HCT116 (cell line): ENCODE measurements at regions not wholly inside any gene's neighbourhood (a gene's known extent, or its start where the extent isn't known, plus 50 kb on each side); places are given as distances from the start of the nearest gene placed in this dataset.
A peak's percentile ranks its signal among the peaks of the same experiment; 100 is the strongest.

Source experiments
- ATAC-seq: fragments of 200-7000 bp; cut with Tn5 transposase; 2 replicates; pipeline ENCODE4 v1.9.1; 2020; ENCODE audit warnings: mild to moderate bottlenecking, moderate library complexity
- BruUV-seq: library from RNA; stranded (reverse); fragments of 400-500 nt; replicated peaks from 2 replicates; lab custom pipeline; 2021; lab: Mats Ljungman, UMichigan
- CTCF ChIA-PET: fragments of 300-600 bp; sonication (Branson Sonifier 250); formaldehyde crosslinking; loops from one replicate; lab custom pipeline; 2021; ENCODE audit warnings: antibody characterized with exemption; lab: Charles Lee
- POLR2A ChIA-PET: fragments of 300-600, 350-600 bp; sonication (Branson Sonifier 250); formaldehyde crosslinking; loops from one replicate; lab custom pipeline; 2021; ENCODE audit warnings: antibody characterized with exemption; lab: Charles Lee
- RAD21 ChIA-PET, 2 experiments: fragments of 300-600 bp; sonication (Branson Sonifier 250); formaldehyde crosslinking; loops; one replicate each; lab custom pipeline; 2023; ENCODE audit warnings: low total read pairs in 2 of 2; ENCODE audit not compliant: uncharacterized antibody in 2 of 2, unreplicated experiment in 2 of 2, low non-redundant PET in 1 of 2; lab: Charles Lee
- DNase-seq: peaks from one replicate; pipeline ENCODE4 v3.0.0-alpha.2; 2010; ENCODE audit warnings: low read depth, low spot score
- H2AFZ ChIP-seq: fragments of 200-600 bp; shearing (Covaris generic), sonication (generic); 2 replicates; pipeline ENCODE4 v1.6.1; 2017; ENCODE audit warnings: low read depth, mixed run types, mixed read lengths, antibody characterized with exemption, low read length; ENCODE audit not compliant: poor library complexity, severe bottlenecking
- H3K27ac ChIP-seq: 2 replicates; pipeline ENCODE4 v1.5.1; 2012; ENCODE audit warnings: low read depth, low read length
- H3K27me3 ChIP-seq: fragments of 200-600 bp; sonication (generic); 2 replicates; pipeline ENCODE4 v1.6.1; 2016; ENCODE audit warnings: mixed run types, low read length, mixed read lengths; ENCODE audit not compliant: insufficient read depth
- H3K36me3 ChIP-seq, 2 experiments: fragments of 200-500 bp in 1 of 2; fragments of 200-600 bp in 1 of 2; sonication (Bioruptor generic) in 1 of 2; sonication (generic) in 1 of 2; 2 replicates each; pipeline versions ENCODE4 v1.5.1 to v1.6.1; 2014 to 2016; ENCODE audit warnings: low read length in 2 of 2, inconsistent platforms in 1 of 2, mixed read lengths in 1 of 2, mixed run types in 1 of 2; ENCODE audit not compliant: insufficient read depth in 2 of 2, control insufficient read depth in 1 of 2
- H3K4me1 ChIP-seq, 2 experiments: fragments of 200-600 bp in 1 of 2; sonication (generic) in 1 of 2; 2 replicates each; pipeline versions ENCODE4 v1.5.1 to v1.6.1; 2012 to 2017; ENCODE audit warnings: low read length in 2 of 2, inconsistent platforms in 1 of 2, mild to moderate bottlenecking in 1 of 2, mixed read lengths in 1 of 2, mixed run types in 1 of 2, moderate library complexity in 1 of 2; ENCODE audit not compliant: insufficient read depth in 2 of 2, control insufficient read depth in 1 of 2
- H3K4me2 ChIP-seq: fragments of 200-600 bp; sonication (generic); 2 replicates; pipeline ENCODE4 v1.6.1; 2017; ENCODE audit warnings: mixed run types, low read length, mixed read lengths
- H3K4me3 ChIP-seq, 2 experiments: fragments of 200-600 bp in 1 of 2; sonication (generic) in 1 of 2; replicated peaks in 1 of 2; 2 replicates each; pipeline ENCODE4 v1.5.1; 2011 to 2016; ENCODE audit warnings: low read length in 2 of 2, control low read depth in 1 of 2, low read depth in 1 of 2, mild to moderate bottlenecking in 1 of 2, mixed read lengths in 1 of 2, mixed run types in 1 of 2
- H3K79me2 ChIP-seq: fragments of 200-600 bp; sonication (generic); 2 replicates; pipeline ENCODE4 v1.6.1; 2017; ENCODE audit warnings: mild to moderate bottlenecking, mixed run types, low read length, moderate library complexity, mixed read lengths; ENCODE audit not compliant: insufficient read depth
- H3K9ac ChIP-seq: fragments of 200-600 bp; sonication (generic); 2 replicates; pipeline ENCODE4 v1.6.1; 2016; ENCODE audit warnings: low read length, mixed read lengths
- H3K9me2 ChIP-seq: fragments of 200-600 bp; sonication (generic), shearing (Covaris generic); 2 replicates; pipeline ENCODE4 v1.6.1; 2017; ENCODE audit warnings: mixed run types, mild to moderate bottlenecking, moderate library complexity; ENCODE audit not compliant: insufficient read depth
- H3K9me3 ChIP-seq, 2 experiments: fragments of 200-500 bp in 1 of 2; fragments of 200-600 bp in 1 of 2; sonication (Bioruptor generic) in 1 of 2; sonication (generic) in 1 of 2; 2 replicates each; pipeline ENCODE4 v1.6.1; 2014 to 2017; ENCODE audit warnings: low read length in 2 of 2, mixed read lengths in 2 of 2, inconsistent platforms in 1 of 2, low read depth in 1 of 2, mild to moderate bottlenecking in 1 of 2, mixed run types in 1 of 2, moderate library complexity in 1 of 2; ENCODE audit not compliant: control insufficient read depth in 1 of 2, insufficient read depth in 1 of 2
- H4K20me1 ChIP-seq: fragments of 200-600 bp; sonication (generic), shearing (Covaris generic); 2 replicates; pipeline ENCODE4 v1.6.1; 2017; ENCODE audit warnings: mixed run types, mild to moderate bottlenecking, moderate library complexity; ENCODE audit not compliant: insufficient read depth
- ATF3 ChIP-seq: IDR thresholded peaks from 2 replicates; pipeline ENCODE4 v1.6.1; 2012
- CBX3 ChIP-seq: IDR thresholded peaks from 2 replicates; pipeline ENCODE4 v1.6.1; 2012; ENCODE audit warnings: low read depth
- CEBPB ChIP-seq: IDR thresholded peaks from 2 replicates; pipeline ENCODE4 v1.6.1; 2012; ENCODE audit warnings: low read depth
- EZH2phosphoT487 ChIP-seq: fragments of 200-600 bp; IDR thresholded peaks from 2 replicates; pipeline ENCODE4 v1.6.1; 2018; ENCODE audit warnings: antibody characterized with exemption, borderline replicate concordance
- JUND ChIP-seq: IDR thresholded peaks from 2 replicates; pipeline ENCODE4 v1.6.1; 2012
- MAX ChIP-seq: IDR thresholded peaks from 2 replicates; pipeline ENCODE4 v1.6.1; 2012
- POLR2AphosphoS5 ChIP-seq: IDR thresholded peaks from 2 replicates; pipeline ENCODE4 v1.6.1; 2011; ENCODE audit warnings: mild to moderate bottlenecking, low read depth, low read length, moderate library complexity
- SIN3A ChIP-seq: IDR thresholded peaks from 2 replicates; pipeline ENCODE4 v1.6.1; 2012; ENCODE audit warnings: low read depth
- YY1 ChIP-seq: IDR thresholded peaks from 2 replicates; pipeline ENCODE4 v1.6.1; 2011; ENCODE audit warnings: low read length, low read depth, moderate library complexity, mild to moderate bottlenecking; ENCODE audit not compliant: insufficient replicate concordance; ENCODE audit errors: extremely low read depth
- ZBTB33 ChIP-seq: IDR thresholded peaks from 2 replicates; pipeline ENCODE4 v1.6.1; 2011; ENCODE audit warnings: mild to moderate bottlenecking, low read length, moderate library complexity; ENCODE audit not compliant: insufficient replicate concordance; ENCODE audit errors: extremely low read depth
- ZFX ChIP-seq: fragments of 450-650 bp; IDR thresholded peaks from 2 replicates; pipeline ENCODE4 v1.6.1; 2017
- intact Hi-C: fragments of 100-400 bp; cut with micrococcal nuclease; formaldehyde crosslinking; loops from 2 replicates; pipeline ENCODE4 v1.10.0; 2022

- peaks cover 19 to 27% of the 10 kb centered on the region in 2 experiments for H3K4me1 ChIP-seq
- BruUV-seq = no TSS peak
- H3K27me3 ChIP-seq = no peaks in the 10 kb centered on the region
- no peaks in the 10 kb centered on the region for H3K9me3 ChIP-seq
- no peak overlapping the region for H2AFZ ChIP-seq
- CTCF ChIA-PET = interaction anchor here (1.4 to 2.6 kb wide), 3 partner anchors 10 to 112 kb away, joined by 3 to 10 read pairs (median 4); no protein-coding TSS in a partner anchor
- ATAC-seq = no peak
- intact Hi-C loops = loop anchor here (2.0 kb wide), 1 partner anchor 25 kb away; no protein-coding TSS in a partner anchor
- no peaks in the 10 kb centered on the region for H3K9me2 ChIP-seq
- no peaks in the 10 kb centered on the region for H3K79me2 ChIP-seq
- TF ChIP-seq CBX3 = no peak
- no peak for TF ChIP-seq JUND
- no peak for TF ChIP-seq ATF3
- no peak for TF ChIP-seq YY1
- TF ChIP-seq POLR2AphosphoS5 = no peak
- TF ChIP-seq CEBPB = no peak
- no peak for TF ChIP-seq MAX
- TF ChIP-seq EZH2phosphoT487 = no peak
- TF ChIP-seq SIN3A = no peak
- no peak for TF ChIP-seq ZFX
- no peak for TF ChIP-seq ZBTB33
- TF ChIP-seq, all 23 proteins: peak for 0
- no peak for DNase-seq
- no peak overlapping the region for H3K9ac ChIP-seq
- no peak overlapping the region for H3K27ac ChIP-seq
- POLR2A ChIA-PET = no interaction called here
- H4K20me1 ChIP-seq = no peaks in the 10 kb centered on the region
- peak overlapping the region; percentile 26; the same call in 1 of the 2 replicates for H3K4me2 ChIP-seq
- H3K4me3 ChIP-seq = no peak overlapping the region
- RAD21 ChIA-PET = no interaction called here
- H3K36me3 ChIP-seq = no peaks in the 10 kb centered on the region
Observed at GRCh38 chr16:85527767-85528297, 85.3 kb upstream of the GSE1 start.
